BJ (cell line): ENCODE measurements at regions not wholly inside any gene's neighbourhood (a gene's known extent, or its start where the extent isn't known, plus 50 kb on each side); places are given as distances from the start of the nearest gene placed in this dataset.

Experiments used
- CTCF ChIA-PET: fragments of 350-600 bp; formaldehyde crosslinking; extraction: SDS; loops from one replicate; lab custom pipeline; 2021; ENCODE audit warnings: antibody characterized with exemption, inconsistent platforms; lab: Yijun Ruan, JAX
- POLR2A ChIA-PET: fragments of 300-600 bp; sonication (Branson Sonifier 250); formaldehyde crosslinking; extraction: SDS; loops from one replicate; lab custom pipeline; 2021; ENCODE audit warnings: antibody characterized with exemption; lab: Charles Lee
- DNase-seq: peaks from one replicate; pipeline ENCODE4 v3.0.0-alpha.2; 2011; ENCODE audit warnings: low read depth
- H3K27me3 ChIP-seq: 2 replicates; pipeline ENCODE4 v1.6.0; 2011; ENCODE audit warnings: low read length; ENCODE audit not compliant: control insufficient read depth, insufficient read depth
- H3K36me3 ChIP-seq: 2 replicates; pipeline ENCODE4 v1.5.1; 2011; ENCODE audit warnings: low read length; ENCODE audit not compliant: control insufficient read depth, insufficient read depth
- H3K4me3 ChIP-seq: 2 replicates; pipeline ENCODE4 v1.5.1; 2011; ENCODE audit warnings: low read depth, mild to moderate bottlenecking, control low read depth, low read length
- TF ChIP-seq, protein P1 (sequence below): IDR thresholded peaks from 2 replicates; pipeline ENCODE4 v1.5.1; 2011; ENCODE audit warnings: low read depth, mild to moderate bottlenecking, control low read depth, inconsistent platforms, low read length, moderate library complexity; ENCODE audit not compliant: insufficient read depth

DNA sequence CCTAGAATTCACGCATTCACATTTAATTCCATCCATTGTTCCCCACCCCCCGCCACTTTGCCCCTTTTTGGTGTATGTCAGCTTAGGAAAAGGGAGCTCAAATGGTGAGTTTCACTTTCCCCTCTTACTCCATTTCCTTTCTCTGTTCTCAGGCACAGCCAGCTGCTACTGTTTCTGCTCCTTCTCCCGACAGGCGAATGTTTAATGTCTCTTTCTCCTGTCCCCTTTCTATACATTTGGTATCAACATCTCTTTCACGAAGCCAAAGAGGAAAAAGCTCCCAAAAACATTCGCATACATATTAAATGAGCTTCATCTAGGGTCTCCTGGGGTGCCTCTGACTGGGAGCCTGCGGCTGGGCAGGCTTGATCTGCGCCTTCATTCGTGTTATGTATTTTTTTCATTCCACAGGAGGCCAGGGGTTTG lies 124.2 kb upstream of the SATB2 start:
- 0 out of 2 replicates have a peak overlapping the region, but pooled peaks have one; percentile 14 for H3K4me3 ChIP-seq
- DNase-seq = no peak
- TF ChIP-seq, protein P1, sequence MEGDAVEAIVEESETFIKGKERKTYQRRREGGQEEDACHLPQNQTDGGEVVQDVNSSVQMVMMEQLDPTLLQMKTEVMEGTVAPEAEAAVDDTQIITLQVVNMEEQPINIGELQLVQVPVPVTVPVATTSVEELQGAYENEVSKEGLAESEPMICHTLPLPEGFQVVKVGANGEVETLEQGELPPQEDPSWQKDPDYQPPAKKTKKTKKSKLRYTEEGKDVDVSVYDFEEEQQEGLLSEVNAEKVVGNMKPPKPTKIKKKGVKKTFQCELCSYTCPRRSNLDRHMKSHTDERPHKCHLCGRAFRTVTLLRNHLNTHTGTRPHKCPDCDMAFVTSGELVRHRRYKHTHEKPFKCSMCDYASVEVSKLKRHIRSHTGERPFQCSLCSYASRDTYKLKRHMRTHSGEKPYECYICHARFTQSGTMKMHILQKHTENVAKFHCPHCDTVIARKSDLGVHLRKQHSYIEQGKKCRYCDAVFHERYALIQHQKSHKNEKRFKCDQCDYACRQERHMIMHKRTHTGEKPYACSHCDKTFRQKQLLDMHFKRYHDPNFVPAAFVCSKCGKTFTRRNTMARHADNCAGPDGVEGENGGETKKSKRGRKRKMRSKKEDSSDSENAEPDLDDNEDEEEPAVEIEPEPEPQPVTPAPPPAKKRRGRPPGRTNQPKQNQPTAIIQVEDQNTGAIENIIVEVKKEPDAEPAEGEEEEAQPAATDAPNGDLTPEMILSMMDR = no peak
- peaks cover 1% of the 10 kb centered on the region for H3K27me3 ChIP-seq
- CTCF ChIA-PET = interaction anchor here (0.6 to 1.3 kb wide), 3 partner anchors 8 to 14 kb away, joined by 3 to 4 read pairs (median 3); no protein-coding TSS in a partner anchor
- H3K36me3 ChIP-seq = no peaks in the 10 kb centered on the region
- POLR2A ChIA-PET = interaction anchor here (0.6 kb wide), 1 partner anchor 1359 kb away, joined by 4 read pairs; no protein-coding TSS in a partner anchor

DNA sequence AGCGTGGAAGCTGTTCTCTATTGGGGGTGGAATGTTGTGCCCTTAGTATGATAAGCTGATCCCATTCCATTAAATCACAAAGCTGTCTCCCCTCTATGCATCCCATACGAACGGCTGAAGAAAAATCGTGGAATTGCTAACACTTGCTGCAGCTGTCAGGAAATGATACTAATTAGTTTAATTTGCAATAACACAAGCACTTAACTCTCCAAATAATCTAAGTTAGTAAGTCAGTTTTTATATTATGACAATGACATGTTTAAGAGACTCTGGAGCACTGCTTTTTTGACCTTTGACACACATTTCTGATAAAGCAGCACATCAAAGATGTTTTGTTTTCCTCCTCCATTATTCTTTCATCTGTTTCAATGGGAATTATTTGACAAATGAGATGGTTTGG lies 123.7 kb upstream of the SATB2 start:
- Histone ChIP-seq H3K36me3 (no peaks in the 10 kb centered on the region), H3K27me3 (peaks cover 1% of the 10 kb centered on the region), H3K4me3 (no peak overlapping the region)
- ChIA-PET CTCF (interaction anchor here (0.7 to 1.3 kb wide), 2 partner anchors 8 to 15 kb away, joined by 3 read pairs; no protein-coding TSS in a partner anchor), POLR2A (no interaction called here)
- no peak for DNase-seq
- TF ChIP-seq, protein P1 = no peak

DNA sequence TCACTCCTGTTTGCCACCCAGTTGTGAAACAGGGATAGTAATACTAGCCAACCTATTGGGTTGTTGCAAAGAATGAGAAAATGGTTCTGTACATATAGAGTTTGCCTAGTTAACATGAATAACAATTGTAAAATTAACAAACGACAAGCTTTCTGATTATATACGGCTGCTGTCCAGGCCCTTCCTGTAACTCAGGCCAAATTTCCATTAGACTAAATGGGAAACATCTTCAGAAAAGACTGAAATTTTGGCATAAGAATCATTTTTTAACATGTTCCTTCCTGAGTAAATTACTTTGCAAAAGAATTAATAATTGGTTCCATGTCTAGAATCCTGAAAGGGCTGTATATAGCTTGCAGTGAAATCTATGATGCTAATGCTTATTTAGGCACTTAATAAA lies 117.7 kb upstream of the SATB2 start:
- no peak for DNase-seq
- Histone ChIP-seq H3K36me3 (no peaks in the 10 kb centered on the region), H3K27me3 (no peaks in the 10 kb centered on the region), H3K4me3 (no peak overlapping the region)
- ChIA-PET POLR2A (no interaction called here), CTCF (no interaction called here)
- TF ChIP-seq, protein P1 = no peak

DNA sequence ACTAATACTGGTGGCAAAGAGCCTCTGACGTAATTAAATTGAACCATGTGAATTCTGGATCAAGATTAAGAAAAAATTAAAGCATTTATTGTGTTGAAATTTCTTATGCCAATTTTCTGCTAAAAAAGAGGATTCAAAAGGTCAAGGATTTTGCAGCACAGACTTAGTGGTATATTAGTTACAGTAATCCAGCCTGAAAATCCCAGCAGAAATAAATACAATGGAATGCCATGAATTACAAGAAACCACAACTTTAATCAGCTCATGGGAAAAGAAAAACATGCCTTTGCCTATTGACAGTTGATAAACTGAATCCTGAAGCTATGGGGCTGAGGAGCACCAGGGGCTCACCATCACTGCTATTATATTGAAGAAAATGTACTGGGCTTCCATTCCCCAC lies 114.8 kb upstream of the SATB2 start:
- H3K4me3 ChIP-seq = no peak overlapping the region
- no peaks in the 10 kb centered on the region for H3K27me3 ChIP-seq
- ChIA-PET POLR2A (no interaction called here), CTCF (no interaction called here)
- no peak for DNase-seq
- no peaks in the 10 kb centered on the region for H3K36me3 ChIP-seq
- TF ChIP-seq, protein P1 = no peak

DNA sequence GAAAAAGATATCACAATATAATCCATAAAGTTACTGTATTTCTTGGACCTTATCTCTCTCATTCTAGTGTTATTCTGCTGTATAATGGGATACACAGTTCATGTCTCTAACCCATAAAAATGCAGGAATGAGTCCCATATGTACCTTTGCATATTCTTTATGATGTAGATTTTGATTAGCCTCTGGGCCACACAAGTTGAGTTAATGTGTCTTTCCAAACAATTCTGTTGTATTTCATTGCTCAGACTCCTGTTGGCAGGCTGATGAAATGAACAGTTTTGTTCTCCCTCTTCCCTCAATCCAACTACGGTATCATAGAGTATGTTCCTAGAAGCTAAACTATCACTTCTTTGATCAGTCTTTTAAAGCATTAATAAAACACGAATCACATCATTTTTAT lies 113.2 kb upstream of the SATB2 start:
- Histone ChIP-seq H3K4me3 (no peak overlapping the region), H3K27me3 (no peaks in the 10 kb centered on the region), H3K36me3 (no peaks in the 10 kb centered on the region)
- TF ChIP-seq, protein P1 = no peak
- ChIA-PET POLR2A (no interaction called here), CTCF (interaction anchor here (1.1 kb wide), 1 partner anchor 11 kb away, joined by 4 read pairs; no protein-coding TSS in a partner anchor)
- DNase-seq = no peak
